GM23338 (cell line): ENCODE measurements at regions not wholly inside any gene's neighbourhood (a gene's known extent, or its start where the extent isn't known, plus 50 kb on each side); places are given as distances from the start of the nearest gene placed in this dataset.
A peak's percentile ranks its signal among the peaks of the same experiment; 100 is the strongest.

Source experiments
- ATAC-seq: fragments of 200-7000 bp; cut with Tn5 transposase; 3 replicates; pipeline ENCODE4 v1.9.1; 2020
- DNase-seq: peaks from one replicate; pipeline ENCODE4 v3.0.0-alpha.2; 2015; ENCODE audit warnings: low spot score
- H2AFZ ChIP-seq: fragments of 200-600 bp; sonication (generic); 2 replicates; pipeline ENCODE4 v1.8.0; 2016; ENCODE audit warnings: antibody characterized with exemption, mild to moderate bottlenecking, moderate library complexity
- H3F3A ChIP-seq: fragments of 200-600 bp; sonication (generic); replicated peaks from 2 replicates; pipeline ENCODE4 v1.8.0; 2017; ENCODE audit warnings: antibody characterized with exemption, mixed run types, low read depth
- H3K27ac ChIP-seq: fragments of 200-600 bp; sonication (generic); 2 replicates; pipeline ENCODE4 v1.6.1; 2016; ENCODE audit warnings: low read depth
- H3K27me3 ChIP-seq: fragments of 200-600 bp; sonication (generic); 2 replicates; pipeline ENCODE4 v1.8.0; 2016; ENCODE audit warnings: mild to moderate bottlenecking, mixed run types, moderate library complexity; ENCODE audit not compliant: insufficient read depth
- H3K36me3 ChIP-seq: fragments of 200-600 bp; sonication (generic); 2 replicates; pipeline ENCODE4 v1.8.0; 2016; ENCODE audit warnings: mild to moderate bottlenecking; ENCODE audit not compliant: insufficient read depth
- H3K4me1 ChIP-seq: fragments of 200-600 bp; sonication (generic); 2 replicates; pipeline ENCODE4 v1.8.0; 2016; ENCODE audit warnings: mild to moderate bottlenecking, moderate library complexity; ENCODE audit not compliant: insufficient read depth
- H3K4me2 ChIP-seq: fragments of 200-600 bp; sonication (generic); 2 replicates; pipeline ENCODE4 v1.7.1; 2017; ENCODE audit warnings: mixed run types
- H3K4me3 ChIP-seq: fragments of 200-600 bp; sonication (generic); 2 replicates; pipeline ENCODE4 v1.6.1; 2016; ENCODE audit warnings: mixed run types
- H3K79me2 ChIP-seq: fragments of 200-600 bp; sonication (generic); replicated peaks from 2 replicates; pipeline ENCODE4 v1.8.0; 2017; ENCODE audit warnings: mild to moderate bottlenecking; ENCODE audit not compliant: insufficient read depth
- H3K9me2 ChIP-seq: fragments of 200-600 bp; sonication (generic); 2 replicates; pipeline ENCODE4 v1.8.0; 2017; ENCODE audit not compliant: insufficient read depth
- H4K20me1 ChIP-seq: fragments of 200-600 bp; sonication (generic); replicated peaks from 2 replicates; pipeline ENCODE4 v1.8.0; 2017; ENCODE audit warnings: mild to moderate bottlenecking; ENCODE audit not compliant: insufficient read depth
- H3K27ac Mint-ChIP-seq: 2 replicates; pipeline ENCODE4 v1.8.0; 2020; ENCODE audit warnings: inconsistent platforms, mild to moderate bottlenecking, moderate library complexity, mixed read lengths
- H3K27me3 Mint-ChIP-seq: 3 replicates; pipeline ENCODE4 v1.8.0; 2022; ENCODE audit warnings: low read depth, mild to moderate bottlenecking, moderate library complexity, mixed read lengths, inconsistent platforms; ENCODE audit not compliant: insufficient read depth, poor library complexity
- H3K36me3 Mint-ChIP-seq: 3 replicates; pipeline ENCODE4 v1.8.0; 2021; ENCODE audit warnings: low read depth, mild to moderate bottlenecking, inconsistent platforms, moderate library complexity, mixed read lengths
- H3K4me1 Mint-ChIP-seq: 3 replicates; pipeline ENCODE4 v1.8.0; 2020; ENCODE audit warnings: mild to moderate bottlenecking, inconsistent platforms, mixed read lengths
- H3K4me3 Mint-ChIP-seq: 3 replicates; pipeline ENCODE4 v1.8.0; 2021; ENCODE audit warnings: moderate library complexity, mild to moderate bottlenecking, inconsistent platforms, mixed read lengths
- H3K9me3 Mint-ChIP-seq: 3 replicates; pipeline ENCODE4 v1.8.0; 2020; ENCODE audit warnings: moderate library complexity, mild to moderate bottlenecking, inconsistent platforms, mixed read lengths
- NANOG ChIP-seq: IDR thresholded peaks from 2 replicates; pipeline ENCODE4 v1.6.1; 2016; ENCODE audit warnings: antibody characterized with exemption, borderline replicate concordance
- ZNF114 ChIP-seq: fragments of 250-450 bp; sonication (Bioruptor Pico); IDR thresholded peaks from 2 replicates; pipeline ENCODE4 v1.5.0; 2020; ENCODE audit warnings: mild to moderate bottlenecking, moderate library complexity
- ZNF462 ChIP-seq: fragments of 250-450 bp; sonication (Bioruptor Pico); IDR thresholded peaks from 2 replicates; pipeline ENCODE4 v1.5.0; 2020; ENCODE audit warnings: mild to moderate bottlenecking, moderate library complexity

- peak overlapping the region; percentile 28; the same call in 1 of the 2 replicates for H2AFZ ChIP-seq
- H3K27ac Mint-ChIP-seq, result no peak overlapping the region; the same call in 1 of the 2 replicates
Measured at GRCh38 chr7:121795736-121796135, 77.2 kb upstream of the PTPRZ1 start.

GRCh38 chr7:121793716-121794115 is 79.2 kb upstream of the PTPRZ1 start:
- Histone ChIP-seq H3K4me1 (peaks cover 27% of the 10 kb centered on the region), H3K79me2 (no peaks in the 10 kb centered on the region), H3F3A (no peaks in the 10 kb centered on the region), H3K9me2 (0 out of 2 replicates have a peak, but pooled peaks cover 9% of the 10 kb centered on the region), H3K27me3 (no peaks in the 10 kb centered on the region), H2AFZ (no peak overlapping the region), H3K27ac (no peak overlapping the region), H3K4me3 (no peak overlapping the region), H3K4me2 (no peak overlapping the region), H4K20me1 (no peaks in the 10 kb centered on the region), H3K36me3 (no peaks in the 10 kb centered on the region; the same call in 1 of the 2 replicates)
- Mint-ChIP-seq H3K4me1 (peaks cover 30% of the 10 kb centered on the region), H3K27ac (no peak overlapping the region), H3K27me3 (peaks cover 7% of the 10 kb centered on the region), H3K4me3 (no peak overlapping the region), H3K9me3 (peaks cover 9% of the 10 kb centered on the region; the same call in 2 of the 3 replicates), H3K36me3 (peaks cover 7% of the 10 kb centered on the region; the same call in 2 of the 3 replicates)
- ATAC-seq (no peak), DNase-seq (no peak)
- TF ChIP-seq NANOG (no peak), ZNF462 (no peak)

More at GRCh38 chr7:121795736-121796135, 77.2 kb upstream of the PTPRZ1 start:
- no peak for ATAC-seq
- H3K36me3 Mint-ChIP-seq, result peaks cover 7% of the 10 kb centered on the region; the same call in 2 of the 3 replicates
- peaks cover 43% of the 10 kb centered on the region for H3K4me1 ChIP-seq
- H3K27ac ChIP-seq, result no peak overlapping the region
- H3K4me2 ChIP-seq, result no peak overlapping the region
- H3K4me3 Mint-ChIP-seq, result no peak overlapping the region
- H3K27me3 Mint-ChIP-seq, result peaks cover 7% of the 10 kb centered on the region
- TF ChIP-seq ZNF114 (CRISPR knock-in tag) (no peak), NANOG (no peak)
- H3K79me2 ChIP-seq, result no peaks in the 10 kb centered on the region
- H3K4me1 Mint-ChIP-seq, result peaks cover 49% of the 10 kb centered on the region
- H3K9me2 ChIP-seq, result 0 out of 2 replicates have a peak, but pooled peaks cover 5% of the 10 kb centered on the region
- H3K9me3 Mint-ChIP-seq, result peaks cover 4% of the 10 kb centered on the region; the same call in 2 of the 3 replicates
- no peaks in the 10 kb centered on the region for H3F3A ChIP-seq
- H3K27me3 ChIP-seq, result no peaks in the 10 kb centered on the region
- DNase-seq, result no peak
- no peaks in the 10 kb centered on the region; the same call in 1 of the 2 replicates for H3K36me3 ChIP-seq
- H4K20me1 ChIP-seq, result no peaks in the 10 kb centered on the region
- H3K4me3 ChIP-seq, result no peak overlapping the region
